Lower lobe of right lung (tissue), 2 donors: ENCODE measurements at regions not wholly inside any gene's neighbourhood (a gene's known extent, or its start where the extent isn't known, plus 50 kb on each side); places are given as distances from the start of the nearest gene placed in this dataset.

Experiments used
- ATAC-seq, 2 donors: fragments of 200-7000 bp; cut with Tn5 transposase; one replicate each; pipeline ENCODE4 v1.9.1; 2020 to 2022; ENCODE audit warnings: mild to moderate bottlenecking in 2 of 2, moderate library complexity in 2 of 2
- DNase-seq: peaks from one replicate; pipeline ENCODE4 v3.0.0-alpha.2; 2020
- H3K27ac ChIP-seq: fragments of 200-600 bp; one replicate; pipeline ENCODE4 v1.8.0; 2022
- H3K27me3 ChIP-seq: fragments of 200-600 bp; one replicate; pipeline ENCODE4 v1.8.0; 2022; ENCODE audit warnings: low read depth
- H3K36me3 ChIP-seq: fragments of 200-600 bp; one replicate; pipeline ENCODE4 v1.8.0; 2022; ENCODE audit warnings: mild to moderate bottlenecking
- H3K4me1 ChIP-seq: fragments of 200-600 bp; one replicate; pipeline ENCODE4 v1.8.0; 2022
- H3K4me3 ChIP-seq: fragments of 200-600 bp; one replicate; pipeline ENCODE4 v1.8.0; 2022; ENCODE audit warnings: mild to moderate bottlenecking
- H3K9me3 ChIP-seq: fragments of 200-600 bp; one replicate; pipeline ENCODE4 v1.8.0; 2022
- CTCF ChIP-seq: fragments of 200-600 bp; IDR thresholded peaks from one replicate; pipeline ENCODE4 v1.8.0; 2022; ENCODE audit warnings: antibody characterized with exemption, mild to moderate bottlenecking
- intact Hi-C: fragments of 100-400 bp; cut with DNase I; formaldehyde crosslinking; loops from one replicate; pipeline ENCODE4 v1.11.0; 2022
- donor health status: DM: no; HTN: yes; CAD: no; lungs with severe emphysema.

GRCh38 chr5:38745836-38746732, 99.7 kb upstream of the OSMR start:
- no peak for DNase-seq
- Histone ChIP-seq H3K27ac (no peak overlapping the region), H3K9me3 (peaks cover 8% of the 10 kb centered on the region), H3K27me3 (no peaks in the 10 kb centered on the region), H3K4me1 (no peaks in the 10 kb centered on the region), H3K4me3 (no peak overlapping the region), H3K36me3 (no peaks in the 10 kb centered on the region)
- no peak for TF ChIP-seq CTCF
- no peak for ATAC-seq
- intact Hi-C loops: no loop called here

- H3K27ac ChIP-seq: no peak overlapping the region
- H3K4me3 ChIP-seq: no peak overlapping the region
- no peaks in the 10 kb centered on the region for H3K4me1 ChIP-seq
- no peaks in the 10 kb centered on the region for H3K36me3 ChIP-seq
- ATAC-seq (no peak), DNase-seq (no peak)
- no peaks in the 10 kb centered on the region for H3K9me3 ChIP-seq
- H3K27me3 ChIP-seq: no peaks in the 10 kb centered on the region
- no peak for TF ChIP-seq CTCF
- intact Hi-C loops: no loop called here
Observed at GRCh38 chr5:38749861-38750260, 96.0 kb upstream of the OSMR start.

GRCh38 chr5:38751103-38751502, 94.7 kb upstream of the OSMR start:
- intact Hi-C loops: no loop called here
- no peak for DNase-seq

GRCh38 chr5:38752012-38752536, 93.7 kb upstream of the OSMR start:
- H3K4me1 ChIP-seq: no peaks in the 10 kb centered on the region
- no peak for TF ChIP-seq CTCF
- H3K36me3 ChIP-seq: no peaks in the 10 kb centered on the region
- ATAC-seq (no peak), DNase-seq (no peak)
- H3K27me3 ChIP-seq: no peaks in the 10 kb centered on the region
- intact Hi-C loops: no loop called here
- H3K27ac ChIP-seq: no peak overlapping the region
- H3K9me3 ChIP-seq: no peaks in the 10 kb centered on the region
- no peak overlapping the region for H3K4me3 ChIP-seq

More at GRCh38 chr5:38751103-38751502, 94.7 kb upstream of the OSMR start:
- no peak overlapping the region for H3K4me3 ChIP-seq
- no peaks in the 10 kb centered on the region for H3K4me1 ChIP-seq
- no peaks in the 10 kb centered on the region for H3K36me3 ChIP-seq
- H3K9me3 ChIP-seq: no peaks in the 10 kb centered on the region
- H3K27ac ChIP-seq: no peak overlapping the region
- H3K27me3 ChIP-seq: no peaks in the 10 kb centered on the region
- TF ChIP-seq CTCF: no peak
- no peak for ATAC-seq

- Histone ChIP-seq H3K4me3 (no peak overlapping the region), H3K4me1 (no peaks in the 10 kb centered on the region), H3K27ac (no peak overlapping the region), H3K27me3 (no peaks in the 10 kb centered on the region), H3K36me3 (no peaks in the 10 kb centered on the region), H3K9me3 (no peaks in the 10 kb centered on the region)
- no peak for TF ChIP-seq CTCF
- DNase-seq: no peak
- ATAC-seq: no peak
- intact Hi-C loops: no loop called here
Observed at GRCh38 chr5:38752622-38753021, 93.2 kb upstream of the OSMR start.
